ENCODE measurements at regions not wholly inside any gene's neighbourhood (a gene's known extent, or its start where the extent isn't known, plus 50 kb on each side); places are given as distances from the start of the nearest gene placed in this dataset.
"Not testable (repeated sequence)": the region's sequence is repeated elsewhere in the genome, so short reads cannot be mapped to it uniquely, and the experiment has no call there.

DNA sequence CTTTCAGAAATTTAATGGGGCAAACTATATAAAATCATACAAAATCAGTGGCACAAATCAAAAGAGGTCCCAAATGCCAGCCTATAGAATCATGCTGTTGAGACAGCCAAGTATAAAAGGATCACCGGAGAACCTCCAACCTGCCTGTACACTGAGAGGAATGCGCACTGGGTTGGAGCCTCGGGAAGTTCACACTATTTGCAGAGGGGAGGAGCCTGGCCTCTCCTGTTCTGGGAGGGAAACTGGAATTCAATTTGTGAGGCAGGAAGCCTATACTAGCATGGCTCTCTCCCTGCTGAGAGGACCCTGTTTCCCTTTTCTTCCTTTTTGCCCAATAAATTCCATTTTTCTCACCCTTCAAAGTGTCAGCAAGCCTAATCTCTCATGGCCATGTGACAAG, 406.0 kb downstream of the HINT1 start:
- DNase-seq (no peak), ATAC-seq (ENCODE audit: poor library complexity) (no peak)
- Mint-ChIP-seq H3K4me1 (ENCODE audit: low read depth) (no peaks in the 10 kb centered on the region), H3K4me3 (no peak overlapping the region), H3K27ac (no peak overlapping the region), H3K9me3 (no peaks in the 10 kb centered on the region), H3K36me3 (ENCODE audit: low read depth) (no peaks in the 10 kb centered on the region), H3K27me3 (peaks cover 6% of the 10 kb centered on the region)
- intact Hi-C loops (cut with DNase I, micrococcal nuclease): no loop called here
- CTCF ChIA-PET: no interaction called here
- POLR2A ChIA-PET: no interaction called here
- no peaks in the 10 kb centered on the region for H3K27me3 ChIP-seq (ENCODE audit: control insufficient read depth in 1 of 2, insufficient read depth in 2 of 2, low read length in 2 of 2)
- H3K9me3 ChIP-seq (ENCODE audit: control insufficient read depth in 1 of 2, insufficient read depth in 1 of 2, low read length in 2 of 2): no peaks in the 10 kb centered on the region
- no peak for TF ChIP-seq CTCF (IDR thresholded peaks at IDR 0.05)
- H3K4me3 ChIP-seq (ENCODE audit: low read length): no peak overlapping the region
- H3K36me3 ChIP-seq (ENCODE audit: insufficient read depth, low read length): no peaks in the 10 kb centered on the region
- no peak overlapping the region for H3K27ac ChIP-seq (ENCODE audit: low read depth in 1 of 2, low read length in 2 of 2)
- no peaks in the 10 kb centered on the region for H3K4me1 ChIP-seq (ENCODE audit: insufficient read depth, low read length)

GRCh38 chr5:130747556-130747955, 417.5 kb downstream of the HINT1 start:
- Mint-ChIP-seq H3K4me1 (ENCODE audit: low read depth) (no peaks in the 10 kb centered on the region), H3K9me3 (peaks cover 3% of the 10 kb centered on the region), H3K27me3 (peaks cover 13% of the 10 kb centered on the region), H3K4me3 (no peak overlapping the region), H3K27ac (no peak overlapping the region), H3K36me3 (ENCODE audit: low read depth) (no peaks in the 10 kb centered on the region)
- Histone ChIP-seq H3K4me1 (ENCODE audit: insufficient read depth, low read length) (no peaks in the 10 kb centered on the region), H3K27ac (ENCODE audit: low read depth in 1 of 2, low read length in 2 of 2) (no peak overlapping the region), H3K36me3 (ENCODE audit: insufficient read depth, low read length) (no peaks in the 10 kb centered on the region), H3K9me3 (ENCODE audit: control insufficient read depth in 1 of 2, insufficient read depth in 1 of 2, low read length in 2 of 2) (peaks cover 0 to 5% of the 10 kb centered on the region in 2 experiments), H3K4me3 (ENCODE audit: low read length) (no peak overlapping the region), H3K27me3 (ENCODE audit: control insufficient read depth in 1 of 2, insufficient read depth in 2 of 2, low read length in 2 of 2) (no peaks in the 10 kb centered on the region)
- intact Hi-C loops (cut with DNase I, micrococcal nuclease): no loop called here
- no peak for TF ChIP-seq CTCF (IDR thresholded peaks at IDR 0.05)
- ATAC-seq (ENCODE audit: poor library complexity) (no peak), DNase-seq (no peak)
- ChIA-PET POLR2A (no interaction called here), CTCF (no interaction called here)

GRCh38 chr5:130746641-130747040, 418.4 kb downstream of the HINT1 start:
- H3K36me3 ChIP-seq (ENCODE audit: insufficient read depth, low read length); H3K4me3 Mint-ChIP-seq; H3K27me3 ChIP-seq (ENCODE audit: control insufficient read depth in 1 of 2, insufficient read depth in 2 of 2, low read length in 2 of 2); H3K9me3 ChIP-seq (ENCODE audit: control insufficient read depth in 1 of 2, insufficient read depth in 1 of 2, low read length in 2 of 2); H3K4me1 Mint-ChIP-seq (ENCODE audit: low read depth); H3K9me3 Mint-ChIP-seq; DNase-seq; H3K27ac ChIP-seq (ENCODE audit: low read depth in 1 of 2, low read length in 2 of 2); CTCF ChIA-PET; H3K36me3 Mint-ChIP-seq (ENCODE audit: low read depth); intact Hi-C loops (cut with DNase I, micrococcal nuclease); H3K27ac Mint-ChIP-seq; H3K4me1 ChIP-seq (ENCODE audit: insufficient read depth, low read length); H3K4me3 ChIP-seq (ENCODE audit: low read length); POLR2A ChIA-PET; ATAC-seq (ENCODE audit: poor library complexity): not testable (repeated sequence)
- peaks cover 13% of the 10 kb centered on the region for H3K27me3 Mint-ChIP-seq

- Mint-ChIP-seq H3K36me3 (ENCODE audit: low read depth) (no peaks in the 10 kb centered on the region), H3K27ac (no peak overlapping the region), H3K4me3 (no peak overlapping the region), H3K9me3 (peaks cover 15% of the 10 kb centered on the region), H3K27me3 (peaks cover 13% of the 10 kb centered on the region), H3K4me1 (ENCODE audit: low read depth) (no peaks in the 10 kb centered on the region)
- CTCF ChIA-PET: no interaction called here
- no peak for TF ChIP-seq CTCF (IDR thresholded peaks at IDR 0.05)
- Histone ChIP-seq H3K4me3 (ENCODE audit: low read length) (no peak overlapping the region), H3K9me3 (ENCODE audit: control insufficient read depth in 1 of 2, insufficient read depth in 1 of 2, low read length in 2 of 2) (peaks cover 5 to 13% of the 10 kb centered on the region in 2 experiments), H3K27ac (ENCODE audit: low read depth in 1 of 2, low read length in 2 of 2) (no peak overlapping the region), H3K4me1 (ENCODE audit: insufficient read depth, low read length) (no peaks in the 10 kb centered on the region), H3K36me3 (ENCODE audit: insufficient read depth, low read length) (no peaks in the 10 kb centered on the region), H3K27me3 (ENCODE audit: control insufficient read depth in 1 of 2, insufficient read depth in 2 of 2, low read length in 2 of 2) (no peaks in the 10 kb centered on the region)
- intact Hi-C loops (cut with DNase I, micrococcal nuclease): no loop called here
- POLR2A ChIA-PET: no interaction called here
- no peak for ATAC-seq (ENCODE audit: poor library complexity)
- no peak for DNase-seq
These were observed 422.0 kb downstream of the HINT1 start for GRCh38 chr5:130743092-130743491.
